ENCODE measurements at regions not wholly inside any gene's neighbourhood (a gene's known extent, or its start where the extent isn't known, plus 50 kb on each side); places are given as distances from the start of the nearest gene placed in this dataset.

- FAIRE-seq (no peak), DNase-seq (ENCODE audit: extremely low read depth in 1 of 4, low spot score in 3 of 4) (no peak), ATAC-seq (no peak)
- Histone ChIP-seq H3K4me1 (replicated peaks in 1 of 2; ENCODE audit: control insufficient read depth in 2 of 2, insufficient read depth in 2 of 2, low read length in 2 of 2) (no peaks in the 10 kb centered on the region), H3K9me1 (ENCODE audit: control insufficient read depth, insufficient read depth, low read length) (no peaks in the 10 kb centered on the region), H3K79me2 (ENCODE audit: control insufficient read depth, insufficient read depth, low read length) (no peaks in the 10 kb centered on the region), H3K4me3 (no peak overlapping the region), H3K36me3 (ENCODE audit: control insufficient read depth, insufficient read depth, low read length) (no peaks in the 10 kb centered on the region), H3K9ac (ENCODE audit: insufficient read depth in 1 of 2, low read depth in 2 of 2, low read length in 2 of 2) (no peak overlapping the region), H4K20me1 (replicated peaks; ENCODE audit: control insufficient read depth, insufficient read depth, low read length) (no peaks in the 10 kb centered on the region), H3K9me3 (replicated peaks; ENCODE audit: control insufficient read depth, insufficient read depth, low read depth, low read length) (no peaks in the 10 kb centered on the region; the same call in 1 of the 2 replicates), H3K27ac (ENCODE audit: extremely low read depth, low read depth, low read length) (no peak overlapping the region), H3K27me3 (ENCODE audit: control insufficient read depth in 2 of 2, insufficient read depth in 2 of 2, low read length in 2 of 2) (no peaks in the 10 kb centered on the region; a peak in 1 of 5 replicates), H3K4me2 (ENCODE audit: insufficient read depth, low read length) (no peak overlapping the region), H2AFZ (ENCODE audit: low read depth, low read length) (no peak overlapping the region)
- no TSS peak for BruUV-seq (replicated peaks)
- in situ Hi-C loops (cut with MboI) (no loop called here), intact Hi-C loops (cut with micrococcal nuclease) (no loop called here)
- 0% methylated on average over 6 of the region's 8 CpGs for WGBS (ENCODE audit: insufficient coverage, low coverage, missing lambda C conversion rate)
- ChIA-PET CTCF (ENCODE audit: low intra/inter-chr PET ratio) (no interaction called here), POLR2A (interaction anchor here (0.6 kb wide), 1 partner anchor 849 kb away, joined by 3 read pairs; no protein-coding TSS in a partner anchor)
- TF ChIP-seq ZNF133 (CRISPR knock-in tag; IDR thresholded peaks at IDR 0.05) (no peak), ZNF3 (CRISPR knock-in tag; IDR thresholded peaks at IDR 0.05) (no peak), BDP1 (IDR thresholded peaks at IDR 0.05; ENCODE audit: insufficient read depth, insufficient read length) (no peak), SP2 (IDR thresholded peaks at IDR 0.05; ENCODE audit: extremely low read depth, low read depth, low read length, poor library complexity, severe bottlenecking) (no peak), ZZZ3 (IDR thresholded peaks at IDR 0.05) (no peak), CHD4 (IDR thresholded peaks at IDR 0.05; ENCODE audit: insufficient read depth, insufficient replicate concordance, low read depth, low read length, poor library complexity, severe bottlenecking) (no peak), ZNF175 (CRISPR knock-in tag; IDR thresholded peaks at IDR 0.05; ENCODE audit: low read depth) (no peak), CREBBP (IDR thresholded peaks at IDR 0.05; ENCODE audit: low read depth, low read length) (no peak), MXI1 (IDR thresholded peaks at IDR 0.05; ENCODE audit: low read depth, low read length) (no peak), TCF3 (CRISPR knock-in tag; IDR thresholded peaks at IDR 0.05) (no peak), RCOR1 (IDR thresholded peaks at IDR 0.05; ENCODE audit: borderline replicate concordance in 1 of 2, low read depth in 2 of 2, low read length in 2 of 2) (no peak), PCBP2 (IDR thresholded peaks at IDR 0.05; ENCODE audit: low read depth, low read length, poor library complexity, severe bottlenecking) (no peak), ZNF232 (CRISPR knock-in tag; IDR thresholded peaks at IDR 0.05) (no peak), MYC (IDR thresholded peaks at IDR 0.05; ENCODE audit: low read depth, low read length) (no peak), MYC (CRISPR knock-in tag; IDR thresholded peaks at IDR 0.05; ENCODE audit: borderline replicate concordance, low read depth) (no peak), YBX1 (IDR thresholded peaks at IDR 0.05) (no peak)
- TF ChIP-seq, protein P1, sequence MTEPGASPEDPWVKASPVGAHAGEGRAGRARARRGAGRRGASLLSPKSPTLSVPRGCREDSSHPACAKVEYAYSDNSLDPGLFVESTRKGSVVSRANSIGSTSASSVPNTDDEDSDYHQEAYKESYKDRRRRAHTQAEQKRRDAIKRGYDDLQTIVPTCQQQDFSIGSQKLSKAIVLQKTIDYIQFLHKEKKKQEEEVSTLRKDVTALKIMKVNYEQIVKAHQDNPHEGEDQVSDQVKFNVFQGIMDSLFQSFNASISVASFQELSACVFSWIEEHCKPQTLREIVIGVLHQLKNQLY (CRISPR knock-in tag; conservative IDR thresholded peaks at IDR 0.05): no peak
- TF ChIP-seq, protein P2, sequence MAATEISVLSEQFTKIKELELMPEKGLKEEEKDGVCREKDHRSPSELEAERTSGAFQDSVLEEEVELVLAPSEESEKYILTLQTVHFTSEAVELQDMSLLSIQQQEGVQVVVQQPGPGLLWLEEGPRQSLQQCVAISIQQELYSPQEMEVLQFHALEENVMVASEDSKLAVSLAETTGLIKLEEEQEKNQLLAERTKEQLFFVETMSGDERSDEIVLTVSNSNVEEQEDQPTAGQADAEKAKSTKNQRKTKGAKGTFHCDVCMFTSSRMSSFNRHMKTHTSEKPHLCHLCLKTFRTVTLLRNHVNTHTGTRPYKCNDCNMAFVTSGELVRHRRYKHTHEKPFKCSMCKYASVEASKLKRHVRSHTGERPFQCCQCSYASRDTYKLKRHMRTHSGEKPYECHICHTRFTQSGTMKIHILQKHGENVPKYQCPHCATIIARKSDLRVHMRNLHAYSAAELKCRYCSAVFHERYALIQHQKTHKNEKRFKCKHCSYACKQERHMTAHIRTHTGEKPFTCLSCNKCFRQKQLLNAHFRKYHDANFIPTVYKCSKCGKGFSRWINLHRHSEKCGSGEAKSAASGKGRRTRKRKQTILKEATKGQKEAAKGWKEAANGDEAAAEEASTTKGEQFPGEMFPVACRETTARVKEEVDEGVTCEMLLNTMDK (IDR thresholded peaks at IDR 0.05; ENCODE audit: borderline replicate concordance, insufficient read depth, low read depth, low read length, poor library complexity, severe bottlenecking): no peak
Observed at GRCh38 chr16:9399573-9399972, 308.1 kb downstream of the HAPSTR1 start.
